CD14-positive monocyte (primary cell): ENCODE measurements at regions not wholly inside any gene's neighbourhood (a gene's known extent, or its start where the extent isn't known, plus 50 kb on each side); places are given as distances from the start of the nearest gene placed in this dataset.

ENCODE experiments used
- DNase-seq, 3 donors: peaks; one replicate each; pipeline ENCODE4 v3.0.0-alpha.2; 2011 to 2022
- H2AFZ ChIP-seq: 2 replicates; pipeline ENCODE4 v1.6.0; 2012; ENCODE audit warnings: mild to moderate bottlenecking, low read depth, low read length, inconsistent platforms; ENCODE audit not compliant: insufficient read depth, poor library complexity, severe bottlenecking
- H3K27ac ChIP-seq, 2 donors: 1 replicate in 1 of 2; 2 replicates in 1 of 2; pipeline ENCODE4 v1.5.1; 2012 to 2013; ENCODE audit warnings: low read length in 2 of 2, control low read depth in 1 of 2, inconsistent platforms in 1 of 2, low read depth in 1 of 2, mild to moderate bottlenecking in 1 of 2
- H3K27me3 ChIP-seq, 2 donors: one replicate each; pipeline versions ENCODE4 v1.6.0 to v1.6.1; 2011 to 2013; ENCODE audit warnings: low read length in 2 of 2; ENCODE audit not compliant: control insufficient read depth in 2 of 2, insufficient read depth in 2 of 2
- H3K36me3 ChIP-seq, 2 donors: replicated peaks in 1 of 2; 1 replicate in 1 of 2; 2 replicates in 1 of 2; pipeline versions ENCODE4 v1.5.1 to v1.6.1; 2012 to 2013; ENCODE audit warnings: low read length in 2 of 2, control low read depth in 1 of 2, inconsistent platforms in 1 of 2, mild to moderate bottlenecking in 1 of 2; ENCODE audit not compliant: insufficient read depth in 2 of 2, control insufficient read depth in 1 of 2
- H3K4me1 ChIP-seq, 2 donors: 1 replicate in 1 of 2; 2 replicates in 1 of 2; pipeline versions ENCODE4 v1.5.1 to v1.6.1; 2012 to 2013; ENCODE audit warnings: low read length in 2 of 2, control low read depth in 1 of 2, inconsistent platforms in 1 of 2, mild to moderate bottlenecking in 1 of 2, moderate library complexity in 1 of 2; ENCODE audit not compliant: insufficient read depth in 2 of 2, control insufficient read depth in 1 of 2
- H3K4me2 ChIP-seq: replicated peaks from 2 replicates; pipeline ENCODE3; 2012; ENCODE audit warnings: low read length, moderate library complexity, mild to moderate bottlenecking; ENCODE audit not compliant: poor library complexity, severe bottlenecking; ENCODE audit errors: extremely low read depth
- H3K4me3 ChIP-seq, 3 experiments: fragments of 200-600 bp in 1 of 3; sonication (generic) in 1 of 3; replicated peaks in 1 of 3; 1 replicate in 2 of 3; 2 replicates in 1 of 3; pipeline ENCODE4 v1.5.1; 2011 to 2013; ENCODE audit warnings: low read length in 3 of 3, mild to moderate bottlenecking in 3 of 3, control low read depth in 2 of 3, low read depth in 2 of 3, inconsistent platforms in 1 of 3, moderate library complexity in 1 of 3
- H3K79me2 ChIP-seq: 2 replicates; pipeline ENCODE4 v1.6.0; 2012; ENCODE audit warnings: mild to moderate bottlenecking, control low read depth, inconsistent platforms, low read length, moderate library complexity; ENCODE audit not compliant: insufficient read depth
- H3K9ac ChIP-seq: 2 replicates; pipeline ENCODE4 v1.6.0; 2017; ENCODE audit warnings: low read length, mild to moderate bottlenecking; ENCODE audit not compliant: insufficient read depth, poor library complexity, severe bottlenecking
- H3K9me3 ChIP-seq, 2 donors: replicated peaks in 1 of 2; 1 replicate in 1 of 2; 2 replicates in 1 of 2; pipeline versions ENCODE4 v1.5.1 to v1.6.1; 2012 to 2013; ENCODE audit warnings: low read length in 2 of 2, control low read depth in 1 of 2; ENCODE audit not compliant: control insufficient read depth in 1 of 2, insufficient read depth in 1 of 2
- H4K20me1 ChIP-seq: 2 replicates; pipeline ENCODE4 v1.6.0; 2012; ENCODE audit warnings: mild to moderate bottlenecking, low read length, control low read depth, moderate library complexity; ENCODE audit not compliant: insufficient read depth
- H3K27ac Mint-ChIP-seq, 7 donors: one replicate each; pipeline ENCODE4 v1.8.0; 2020; ENCODE audit warnings: mild to moderate bottlenecking in 7 of 7, mixed read lengths in 7 of 7, moderate library complexity in 6 of 7, inconsistent platforms in 2 of 7
- H3K27me3 Mint-ChIP-seq, 3 donors: one replicate each; pipeline ENCODE4 v1.8.0; 2021 to 2022; ENCODE audit warnings: low read depth in 3 of 3, mild to moderate bottlenecking in 3 of 3, mixed read lengths in 3 of 3, moderate library complexity in 3 of 3, inconsistent platforms in 1 of 3
- H3K36me3 Mint-ChIP-seq, 2 donors: one replicate each; pipeline ENCODE4 v1.8.0; 2020; ENCODE audit warnings: mixed read lengths in 2 of 2, inconsistent platforms in 1 of 2, mild to moderate bottlenecking in 1 of 2
- H3K4me1 Mint-ChIP-seq: one replicate; pipeline ENCODE4 v1.8.0; 2020; ENCODE audit warnings: mild to moderate bottlenecking, mixed read lengths
- H3K4me3 Mint-ChIP-seq, 2 donors: one replicate each; pipeline ENCODE4 v1.8.0; 2020; ENCODE audit warnings: mild to moderate bottlenecking in 2 of 2, mixed read lengths in 2 of 2, moderate library complexity in 1 of 2
- H3K9me3 Mint-ChIP-seq, 7 donors: one replicate each; pipeline ENCODE4 v1.8.0; 2020 to 2022; ENCODE audit warnings: mixed read lengths in 7 of 7, mild to moderate bottlenecking in 6 of 7, moderate library complexity in 6 of 7, inconsistent platforms in 2 of 7
- WGBS: methylation state at CpG from one replicate; pipeline ENCODE4 v1.1.5; 2013; ENCODE audit warnings: missing lambda C conversion rate; ENCODE audit not compliant: insufficient coverage; 5-methylcytosine and 5-hydroxymethylcytosine counted together
- intact Hi-C, 2 donors: fragments of 100-400 bp; cut with micrococcal nuclease; formaldehyde crosslinking; loops; one replicate each; pipeline versions ENCODE4 v1.15.0 to v1.15.1; 2023
- TF ChIP-seq, protein P1 (sequence below): fragments of 200-600 bp; IDR thresholded peaks from one replicate; pipeline ENCODE4 v1.8.0; 2022; ENCODE audit warnings: antibody characterized with exemption, mild to moderate bottlenecking

DNA sequence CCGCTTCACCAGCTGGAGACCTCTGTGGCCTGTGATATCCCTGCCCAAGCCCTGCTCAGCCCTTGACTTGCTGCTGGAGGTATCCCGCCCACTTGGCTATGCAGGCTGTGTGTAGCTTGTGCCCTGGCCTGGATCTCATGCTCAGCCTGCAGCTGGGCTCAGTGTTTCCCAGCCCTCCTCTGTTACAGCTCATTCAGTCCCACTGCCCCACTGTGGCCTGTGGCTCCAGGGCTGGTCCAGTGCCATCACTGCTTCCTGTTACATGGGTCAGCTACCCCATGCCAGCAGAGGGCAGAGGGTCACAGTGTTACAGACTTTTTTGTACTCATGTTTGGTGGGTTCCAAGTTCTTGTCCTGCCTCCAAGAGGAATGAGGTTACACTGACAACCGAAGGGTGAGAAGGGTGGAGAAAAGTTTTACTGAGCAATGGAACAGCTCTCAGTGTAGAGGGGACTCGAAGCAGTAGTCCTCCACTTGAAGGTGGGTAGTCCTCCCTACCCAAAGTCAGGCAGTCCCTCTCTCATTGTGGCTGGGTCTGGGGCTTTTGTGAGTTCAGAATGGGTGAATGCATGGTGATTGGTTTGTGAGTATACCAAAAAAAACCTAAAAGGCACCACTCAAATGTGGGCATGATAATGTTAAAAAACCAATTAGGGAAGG lies 100.4 kb downstream of the ANKRD7 start:
- H3K9ac ChIP-seq = no peak overlapping the region
- no peak overlapping the region for H2AFZ ChIP-seq
- no peak overlapping the region for H3K4me2 ChIP-seq
- WGBS = 97% methylated on average over 3 of the region's 4 CpGs
- no peaks in the 10 kb centered on the region for H3K36me3 ChIP-seq
- peaks cover 0 to 2% of the 10 kb centered on the region in 2 donors for H3K36me3 Mint-ChIP-seq
- H3K79me2 ChIP-seq = no peaks in the 10 kb centered on the region
- intact Hi-C loops = no loop called here
- H3K9me3 ChIP-seq = peaks cover 0 to 4% of the 10 kb centered on the region in 2 donors
- H3K4me1 ChIP-seq = no peaks in the 10 kb centered on the region
- H3K4me1 Mint-ChIP-seq = no peaks in the 10 kb centered on the region
- H3K27ac ChIP-seq = no peak overlapping the region
- H4K20me1 ChIP-seq = no peaks in the 10 kb centered on the region
- peaks cover 0 to 10% (median 2%) of the 10 kb centered on the region in 7 donors for H3K9me3 Mint-ChIP-seq
- H3K27ac Mint-ChIP-seq = peak overlapping the region in 1 of 7 donors; percentile 61
- H3K27me3 ChIP-seq = peaks cover 80 to 94% of the 10 kb centered on the region in 2 donors
- H3K27me3 Mint-ChIP-seq = peaks cover 65 to 82% (median 67%) of the 10 kb centered on the region in 3 donors
- peak overlapping the region in 1 of 2 donors; percentile 57 for H3K4me3 Mint-ChIP-seq
- no peak for DNase-seq
- H3K4me3 ChIP-seq = no peak overlapping the region
- TF ChIP-seq, protein P1, sequence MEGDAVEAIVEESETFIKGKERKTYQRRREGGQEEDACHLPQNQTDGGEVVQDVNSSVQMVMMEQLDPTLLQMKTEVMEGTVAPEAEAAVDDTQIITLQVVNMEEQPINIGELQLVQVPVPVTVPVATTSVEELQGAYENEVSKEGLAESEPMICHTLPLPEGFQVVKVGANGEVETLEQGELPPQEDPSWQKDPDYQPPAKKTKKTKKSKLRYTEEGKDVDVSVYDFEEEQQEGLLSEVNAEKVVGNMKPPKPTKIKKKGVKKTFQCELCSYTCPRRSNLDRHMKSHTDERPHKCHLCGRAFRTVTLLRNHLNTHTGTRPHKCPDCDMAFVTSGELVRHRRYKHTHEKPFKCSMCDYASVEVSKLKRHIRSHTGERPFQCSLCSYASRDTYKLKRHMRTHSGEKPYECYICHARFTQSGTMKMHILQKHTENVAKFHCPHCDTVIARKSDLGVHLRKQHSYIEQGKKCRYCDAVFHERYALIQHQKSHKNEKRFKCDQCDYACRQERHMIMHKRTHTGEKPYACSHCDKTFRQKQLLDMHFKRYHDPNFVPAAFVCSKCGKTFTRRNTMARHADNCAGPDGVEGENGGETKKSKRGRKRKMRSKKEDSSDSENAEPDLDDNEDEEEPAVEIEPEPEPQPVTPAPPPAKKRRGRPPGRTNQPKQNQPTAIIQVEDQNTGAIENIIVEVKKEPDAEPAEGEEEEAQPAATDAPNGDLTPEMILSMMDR = no peak

DNA sequence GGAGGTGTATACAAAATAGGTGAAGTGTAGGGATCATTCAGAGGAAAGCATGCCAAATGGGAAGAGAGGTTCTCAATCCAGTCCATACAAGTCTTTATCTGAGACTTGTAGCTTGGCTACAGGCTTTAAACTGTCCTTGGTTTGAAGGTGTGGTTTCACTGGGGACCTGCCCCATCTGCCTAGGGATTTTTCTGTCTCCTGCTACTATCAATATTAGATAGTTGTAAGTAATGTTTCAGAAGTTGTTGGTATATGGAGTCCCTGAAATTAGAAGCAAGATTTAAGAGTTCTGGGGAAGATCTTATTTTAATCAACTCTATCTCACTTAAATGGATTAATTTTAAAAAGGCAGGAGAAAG lies 100.9 kb downstream of the ANKRD7 start:
- Histone ChIP-seq H3K4me3 (no peak overlapping the region), H3K9ac (no peak overlapping the region), H3K27me3 (peaks cover 80 to 98% of the 10 kb centered on the region in 2 donors), H2AFZ (no peak overlapping the region), H3K36me3 (no peaks in the 10 kb centered on the region), H3K27ac (no peak overlapping the region), H3K9me3 (peaks cover 0 to 4% of the 10 kb centered on the region in 2 donors), H3K4me1 (no peaks in the 10 kb centered on the region), H3K4me2 (no peak overlapping the region), H3K79me2 (no peaks in the 10 kb centered on the region), H4K20me1 (no peaks in the 10 kb centered on the region)
- H3K9me3 Mint-ChIP-seq = peaks cover 0 to 10% (median 2%) of the 10 kb centered on the region in 7 donors
- H3K36me3 Mint-ChIP-seq = peaks cover 0 to 2% of the 10 kb centered on the region in 2 donors
- peak overlapping the region in 1 of 2 donors; percentile 56 for H3K4me3 Mint-ChIP-seq
- TF ChIP-seq, protein P1 = no peak
- no peak overlapping the region for H3K27ac Mint-ChIP-seq
- intact Hi-C loops = no loop called here
- peaks cover 65 to 83% (median 70%) of the 10 kb centered on the region in 3 donors for H3K27me3 Mint-ChIP-seq
- DNase-seq = no peak
- H3K4me1 Mint-ChIP-seq = no peaks in the 10 kb centered on the region
